HFF-Myc (cell line): ENCODE measurements at regions not wholly inside any gene's neighbourhood (a gene's known extent, or its start where the extent isn't known, plus 50 kb on each side); places are given as distances from the start of the nearest gene placed in this dataset.

ENCODE experiments used
- DNase-seq: peaks from one replicate; pipeline ENCODE4 v3.0.0-alpha.2; 2011; ENCODE audit warnings: low read depth; ENCODE audit errors: extremely low read depth
- H3K4me3 ChIP-seq: replicated peaks from 2 replicates; pipeline ENCODE4 v1.5.1; 2011; ENCODE audit warnings: low read depth, mild to moderate bottlenecking, control low read depth, low read length
- TF ChIP-seq, protein P1 (sequence below): IDR thresholded peaks from 2 replicates; pipeline ENCODE4 v1.5.1; 2012; ENCODE audit warnings: mild to moderate bottlenecking, low read depth, low read length, control low read depth; ENCODE audit errors: missing control alignments

DNA sequence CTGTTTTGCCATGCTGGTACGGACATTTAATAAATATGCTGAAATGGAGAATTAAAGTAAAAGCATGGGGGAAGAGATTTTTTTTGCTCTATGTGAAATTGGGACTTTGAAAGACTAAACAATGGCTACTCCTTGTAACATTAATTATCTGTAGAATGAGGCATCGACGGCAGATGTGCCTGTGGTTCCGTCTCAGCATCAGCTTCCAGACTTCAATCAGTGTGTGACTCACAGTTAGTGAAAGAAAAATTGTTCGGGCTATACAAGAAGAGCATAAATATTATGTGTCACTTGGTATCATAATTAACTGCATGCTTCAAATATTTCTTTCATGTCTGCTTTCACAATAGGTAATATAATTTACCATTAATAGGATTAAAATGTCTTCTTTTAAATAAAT, 117.0 kb upstream of the SMIM21 start:
- no peak for DNase-seq
- TF ChIP-seq, protein P1, sequence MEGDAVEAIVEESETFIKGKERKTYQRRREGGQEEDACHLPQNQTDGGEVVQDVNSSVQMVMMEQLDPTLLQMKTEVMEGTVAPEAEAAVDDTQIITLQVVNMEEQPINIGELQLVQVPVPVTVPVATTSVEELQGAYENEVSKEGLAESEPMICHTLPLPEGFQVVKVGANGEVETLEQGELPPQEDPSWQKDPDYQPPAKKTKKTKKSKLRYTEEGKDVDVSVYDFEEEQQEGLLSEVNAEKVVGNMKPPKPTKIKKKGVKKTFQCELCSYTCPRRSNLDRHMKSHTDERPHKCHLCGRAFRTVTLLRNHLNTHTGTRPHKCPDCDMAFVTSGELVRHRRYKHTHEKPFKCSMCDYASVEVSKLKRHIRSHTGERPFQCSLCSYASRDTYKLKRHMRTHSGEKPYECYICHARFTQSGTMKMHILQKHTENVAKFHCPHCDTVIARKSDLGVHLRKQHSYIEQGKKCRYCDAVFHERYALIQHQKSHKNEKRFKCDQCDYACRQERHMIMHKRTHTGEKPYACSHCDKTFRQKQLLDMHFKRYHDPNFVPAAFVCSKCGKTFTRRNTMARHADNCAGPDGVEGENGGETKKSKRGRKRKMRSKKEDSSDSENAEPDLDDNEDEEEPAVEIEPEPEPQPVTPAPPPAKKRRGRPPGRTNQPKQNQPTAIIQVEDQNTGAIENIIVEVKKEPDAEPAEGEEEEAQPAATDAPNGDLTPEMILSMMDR: no peak
- H3K4me3 ChIP-seq: no peak overlapping the region

- no peak overlapping the region for H3K4me3 ChIP-seq
- TF ChIP-seq, protein P1: no peak
- no peak for DNase-seq
Measured at GRCh38 chr18:75544051-75544481, 116.6 kb upstream of the SMIM21 start.

- H3K4me3 ChIP-seq: no peak overlapping the region
- DNase-seq: no peak
- TF ChIP-seq, protein P1: no peak
Measured at GRCh38 chr18:75538727-75539126, 111.2 kb upstream of the SMIM21 start.

DNA sequence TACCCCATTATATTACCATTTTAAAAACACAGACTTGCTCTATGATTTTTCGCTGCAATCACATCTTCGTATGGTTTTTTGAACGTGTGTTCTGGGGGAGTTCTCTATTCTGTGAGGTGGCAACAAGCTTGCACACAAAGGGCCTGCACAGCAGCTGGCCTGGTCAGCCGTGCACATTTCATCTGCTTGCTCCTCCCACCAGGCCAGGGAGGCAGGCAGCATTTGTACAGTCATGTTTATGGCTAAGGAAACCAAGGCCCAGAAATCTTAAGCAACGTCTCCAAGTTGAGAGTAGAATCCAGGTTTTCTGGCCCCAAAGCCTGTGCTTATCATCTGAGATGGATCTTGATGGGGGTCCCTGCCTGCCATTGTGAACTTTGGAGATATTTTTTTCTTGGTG, 106.4 kb upstream of the SMIM21 start:
- TF ChIP-seq, protein P1: no peak
- DNase-seq: no peak
- H3K4me3 ChIP-seq: no peak overlapping the region

DNA sequence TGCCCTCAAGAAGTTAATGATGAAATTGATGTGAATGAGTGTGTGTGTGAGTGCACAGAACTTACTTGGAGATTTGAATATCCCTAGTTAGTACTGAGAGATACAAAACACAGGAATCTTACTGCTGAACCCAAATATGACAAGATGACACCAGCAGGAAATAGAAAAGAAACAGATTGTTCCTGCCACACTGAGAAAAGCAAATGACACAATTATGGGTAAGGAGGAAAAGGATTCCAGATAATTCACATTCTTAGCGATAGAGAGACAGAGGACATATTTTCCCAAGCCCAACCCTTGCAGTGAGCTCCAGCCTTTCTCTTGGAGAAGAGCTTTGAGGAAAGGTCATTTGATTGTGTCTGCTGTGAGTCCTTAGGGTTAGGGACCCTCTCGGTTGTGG, 105.7 kb upstream of the SMIM21 start:
- TF ChIP-seq, protein P1: no peak
- DNase-seq: no peak
- no peak overlapping the region for H3K4me3 ChIP-seq

DNA sequence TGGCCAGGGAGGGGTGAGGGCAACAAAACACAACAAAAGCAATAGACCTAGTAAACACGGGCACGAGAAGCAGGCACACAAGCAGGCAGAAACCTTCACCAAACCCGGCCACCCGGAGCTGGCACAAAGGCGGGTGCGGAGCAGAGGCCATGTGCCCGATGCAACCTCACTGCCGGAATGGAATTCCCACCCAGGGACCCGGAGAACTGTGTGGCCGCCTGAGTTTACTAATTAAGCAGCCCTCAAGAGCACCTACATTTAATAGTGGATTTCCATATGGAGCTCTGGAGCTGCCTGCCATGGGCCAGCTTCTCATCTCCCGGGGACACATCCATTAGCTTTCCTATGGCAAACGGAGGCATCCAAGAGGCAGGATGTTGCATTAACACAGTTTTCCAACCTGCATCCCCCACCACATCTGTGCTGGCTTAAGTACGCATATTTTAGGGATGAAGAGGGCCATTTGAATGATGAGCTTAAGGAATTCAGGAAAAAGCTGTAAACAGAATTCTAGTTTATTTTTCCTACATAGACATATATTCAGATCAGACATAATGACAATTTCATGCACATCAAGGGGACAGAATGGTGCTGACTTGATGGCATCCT, 104.5 kb upstream of the SMIM21 start:
- TF ChIP-seq, protein P1: no peak
- DNase-seq: no peak
- no peak overlapping the region for H3K4me3 ChIP-seq
